ENCODE measurements at regions not wholly inside any gene's neighbourhood (a gene's known extent, or its start where the extent isn't known, plus 50 kb on each side); places are given as distances from the start of the nearest gene placed in this dataset.
"Not testable (repeated sequence)": the region's sequence is repeated elsewhere in the genome, so short reads cannot be mapped to it uniquely, and the experiment has no call there.

DNA sequence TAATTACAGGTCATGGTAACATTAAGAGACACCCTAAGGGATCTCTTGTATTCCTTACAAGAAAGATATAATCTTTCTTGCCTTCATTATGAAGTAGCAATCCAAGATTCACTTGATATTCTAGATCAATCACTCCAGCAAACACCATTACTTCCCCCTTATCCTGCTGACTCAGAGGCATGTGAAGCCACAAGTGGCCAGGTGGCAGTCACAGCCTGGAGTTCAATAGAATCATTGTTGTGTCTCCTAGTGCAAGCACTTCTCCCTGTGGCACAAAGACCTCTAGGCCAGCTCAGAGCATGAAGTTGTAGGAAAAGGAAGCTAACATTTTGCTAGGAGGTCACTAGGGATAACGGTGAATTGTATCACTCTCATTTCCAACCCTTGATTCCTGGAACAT lies 864.3 kb upstream of the ATXN8OS start:
- TF ChIP-seq, protein P1, sequence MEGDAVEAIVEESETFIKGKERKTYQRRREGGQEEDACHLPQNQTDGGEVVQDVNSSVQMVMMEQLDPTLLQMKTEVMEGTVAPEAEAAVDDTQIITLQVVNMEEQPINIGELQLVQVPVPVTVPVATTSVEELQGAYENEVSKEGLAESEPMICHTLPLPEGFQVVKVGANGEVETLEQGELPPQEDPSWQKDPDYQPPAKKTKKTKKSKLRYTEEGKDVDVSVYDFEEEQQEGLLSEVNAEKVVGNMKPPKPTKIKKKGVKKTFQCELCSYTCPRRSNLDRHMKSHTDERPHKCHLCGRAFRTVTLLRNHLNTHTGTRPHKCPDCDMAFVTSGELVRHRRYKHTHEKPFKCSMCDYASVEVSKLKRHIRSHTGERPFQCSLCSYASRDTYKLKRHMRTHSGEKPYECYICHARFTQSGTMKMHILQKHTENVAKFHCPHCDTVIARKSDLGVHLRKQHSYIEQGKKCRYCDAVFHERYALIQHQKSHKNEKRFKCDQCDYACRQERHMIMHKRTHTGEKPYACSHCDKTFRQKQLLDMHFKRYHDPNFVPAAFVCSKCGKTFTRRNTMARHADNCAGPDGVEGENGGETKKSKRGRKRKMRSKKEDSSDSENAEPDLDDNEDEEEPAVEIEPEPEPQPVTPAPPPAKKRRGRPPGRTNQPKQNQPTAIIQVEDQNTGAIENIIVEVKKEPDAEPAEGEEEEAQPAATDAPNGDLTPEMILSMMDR (IDR thresholded peaks at IDR 0.05; ENCODE audit: insufficient read depth, low read depth, low read length) = no peak
- no peak for TF ChIP-seq EZH2 (IDR thresholded peaks at IDR 0.05; ENCODE audit: insufficient read depth, low read length)
- Histone ChIP-seq H3K4me3 (ENCODE audit: insufficient read depth, low read depth, low read length) (no peak overlapping the region), H3K79me2 (ENCODE audit: insufficient read depth, low read length) (no peaks in the 10 kb centered on the region), H3K4me1 (ENCODE audit: insufficient read depth, low read length) (no peaks in the 10 kb centered on the region), H3K27me3 (ENCODE audit: insufficient read depth, low read length) (no peaks in the 10 kb centered on the region), H3K36me3 (ENCODE audit: insufficient read depth, low read length) (no peaks in the 10 kb centered on the region), H4K20me1 (ENCODE audit: insufficient read depth, low read length) (no peaks in the 10 kb centered on the region), H3K4me2 (ENCODE audit: low read length) (no peak overlapping the region), H3K9me3 (ENCODE audit: insufficient read depth, low read depth, low read length) (no peaks in the 10 kb centered on the region), H3K27ac (ENCODE audit: low read depth, low read length) (no peak overlapping the region), H3K9ac (ENCODE audit: low read length) (no peak overlapping the region), H2AFZ (ENCODE audit: low read depth, low read length) (no peak overlapping the region)
- Mint-ChIP-seq H3K4me1 (ENCODE audit: low read depth, unreplicated experiment) (no peaks in the 10 kb centered on the region), H3K36me3 (ENCODE audit: low read depth, unreplicated experiment) (no peaks in the 10 kb centered on the region), H3K4me3 (ENCODE audit: unreplicated experiment) (no peak overlapping the region), H3K27ac (ENCODE audit: unreplicated experiment) (no peak overlapping the region), H3K27me3 (ENCODE audit: low read depth, unreplicated experiment) (no peaks in the 10 kb centered on the region), H3K9me3 (ENCODE audit: unreplicated experiment) (peaks cover 4% of the 10 kb centered on the region)
- DNase-seq (ENCODE audit: low read depth) = no peak
- no peak for FAIRE-seq

DNA sequence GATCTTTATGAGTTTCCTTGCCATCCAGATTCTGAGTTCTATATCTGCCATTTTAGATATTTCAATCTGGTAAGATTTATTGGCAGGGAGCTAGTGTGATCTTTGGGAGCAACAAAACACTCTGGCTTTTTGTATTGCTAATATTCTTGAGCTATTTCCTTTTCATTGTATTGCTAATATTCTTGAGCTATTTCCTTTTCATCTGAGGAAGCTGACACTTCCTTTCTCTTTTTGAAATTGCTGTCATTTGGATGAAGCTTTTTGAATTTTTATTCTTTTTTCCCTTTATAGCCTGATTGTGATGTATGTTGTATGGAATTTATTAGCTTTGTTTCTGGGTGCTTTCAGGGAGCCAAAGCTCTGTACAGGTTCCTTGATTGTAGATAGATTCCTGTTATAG lies 873.5 kb upstream of the ATXN8OS start:
- Mint-ChIP-seq H3K27ac (ENCODE audit: unreplicated experiment) (no peak overlapping the region), H3K4me1 (ENCODE audit: low read depth, unreplicated experiment) (no peaks in the 10 kb centered on the region), H3K36me3 (ENCODE audit: low read depth, unreplicated experiment) (no peaks in the 10 kb centered on the region), H3K9me3 (ENCODE audit: unreplicated experiment) (no peaks in the 10 kb centered on the region), H3K27me3 (ENCODE audit: low read depth, unreplicated experiment) (no peaks in the 10 kb centered on the region), H3K4me3 (ENCODE audit: unreplicated experiment) (no peak overlapping the region)
- FAIRE-seq (no peak), DNase-seq (ENCODE audit: low read depth) (no peak)
- Histone ChIP-seq H4K20me1 (ENCODE audit: insufficient read depth, low read length) (no peaks in the 10 kb centered on the region), H3K27ac (ENCODE audit: low read depth, low read length) (no peak overlapping the region), H3K9me3 (ENCODE audit: insufficient read depth, low read depth, low read length) (peaks cover 4% of the 10 kb centered on the region), H3K27me3 (ENCODE audit: insufficient read depth, low read length) (no peaks in the 10 kb centered on the region), H3K36me3 (ENCODE audit: insufficient read depth, low read length) (no peaks in the 10 kb centered on the region), H3K4me3 (ENCODE audit: insufficient read depth, low read depth, low read length) (no peak overlapping the region), H3K9ac (ENCODE audit: low read length) (no peak overlapping the region), H3K4me2 (ENCODE audit: low read length) (no peak overlapping the region), H3K4me1 (ENCODE audit: insufficient read depth, low read length) (no peaks in the 10 kb centered on the region), H3K79me2 (ENCODE audit: insufficient read depth, low read length) (no peaks in the 10 kb centered on the region), H2AFZ (ENCODE audit: low read depth, low read length) (no peak overlapping the region)
- TF ChIP-seq EZH2 (IDR thresholded peaks at IDR 0.05; ENCODE audit: insufficient read depth, low read length) = no peak
- TF ChIP-seq, protein P1 (IDR thresholded peaks at IDR 0.05; ENCODE audit: insufficient read depth, low read depth, low read length) = no peak

GRCh38 chr13:69226427-69226826 lies 881.2 kb upstream of the ATXN8OS start:
- Histone ChIP-seq H3K4me1 (ENCODE audit: insufficient read depth, low read length) (no peaks in the 10 kb centered on the region), H3K9ac (ENCODE audit: low read length) (no peak overlapping the region), H2AFZ (ENCODE audit: low read depth, low read length) (no peak overlapping the region), H3K4me2 (ENCODE audit: low read length) (no peak overlapping the region), H3K79me2 (ENCODE audit: insufficient read depth, low read length) (no peaks in the 10 kb centered on the region), H3K4me3 (ENCODE audit: insufficient read depth, low read depth, low read length) (no peak overlapping the region), H3K9me3 (ENCODE audit: insufficient read depth, low read depth, low read length) (no peaks in the 10 kb centered on the region), H4K20me1 (ENCODE audit: insufficient read depth, low read length) (no peaks in the 10 kb centered on the region), H3K27me3 (ENCODE audit: insufficient read depth, low read length) (no peaks in the 10 kb centered on the region), H3K36me3 (ENCODE audit: insufficient read depth, low read length) (no peaks in the 10 kb centered on the region), H3K27ac (ENCODE audit: low read depth, low read length) (no peak overlapping the region)
- no peak for TF ChIP-seq EZH2 (IDR thresholded peaks at IDR 0.05; ENCODE audit: insufficient read depth, low read length)
- TF ChIP-seq, protein P1 (IDR thresholded peaks at IDR 0.05; ENCODE audit: insufficient read depth, low read depth, low read length) = no peak
- no peak for DNase-seq (ENCODE audit: low read depth)
- FAIRE-seq = no peak
- no peaks in the 10 kb centered on the region for H3K9me3 Mint-ChIP-seq (ENCODE audit: unreplicated experiment)
- H3K27ac Mint-ChIP-seq (ENCODE audit: unreplicated experiment) = no peak overlapping the region
- H3K27me3 Mint-ChIP-seq (ENCODE audit: low read depth, unreplicated experiment) = no peaks in the 10 kb centered on the region
- H3K4me3 Mint-ChIP-seq (ENCODE audit: unreplicated experiment) = no peak overlapping the region
- no peaks in the 10 kb centered on the region for H3K36me3 Mint-ChIP-seq (ENCODE audit: low read depth, unreplicated experiment)
- no peaks in the 10 kb centered on the region for H3K4me1 Mint-ChIP-seq (ENCODE audit: low read depth, unreplicated experiment)

DNA sequence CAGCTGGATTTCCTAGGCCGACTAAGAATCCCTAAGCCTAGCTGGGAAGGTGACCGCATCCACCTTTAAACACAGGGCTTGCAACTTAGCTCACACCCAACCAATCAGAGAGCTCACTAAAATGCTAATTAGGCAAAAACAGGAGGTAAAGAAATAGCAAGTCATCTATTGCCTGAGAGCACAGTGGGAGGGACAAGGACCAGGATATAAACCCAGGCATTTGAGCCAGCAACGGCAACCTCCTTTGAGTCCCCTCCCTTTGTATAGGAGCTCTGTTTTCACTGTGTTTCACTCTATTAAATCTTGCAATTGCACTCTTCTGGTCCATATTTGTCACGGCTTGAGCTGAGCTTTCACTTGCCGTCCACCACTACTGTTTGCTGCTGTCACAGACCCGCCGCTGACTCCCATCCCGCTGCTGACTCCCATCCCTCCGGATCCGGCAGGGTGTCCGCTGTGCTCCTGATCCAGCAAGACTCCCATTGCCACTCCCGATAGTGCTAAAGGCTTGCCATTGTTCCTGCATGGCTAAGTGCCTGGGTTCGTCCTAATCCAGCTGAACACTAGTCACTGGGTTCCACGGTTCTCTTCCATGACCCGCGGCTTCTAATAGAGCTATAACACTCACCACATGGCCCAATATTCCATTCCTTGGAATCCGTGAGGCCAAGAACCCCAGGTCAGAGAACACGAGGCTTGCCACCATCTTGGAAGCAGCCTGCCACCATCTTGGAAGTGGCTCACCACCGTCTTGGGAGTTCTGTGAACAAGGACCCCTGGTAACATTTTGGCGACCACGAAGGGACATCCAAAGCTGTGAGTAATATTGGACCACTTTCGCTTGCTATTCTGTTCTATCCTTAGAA lies 885.8 kb upstream of the ATXN8OS start:
- not testable (repeated sequence) for H3K9ac ChIP-seq (ENCODE audit: low read length); H2AFZ ChIP-seq (ENCODE audit: low read depth, low read length); H4K20me1 ChIP-seq (ENCODE audit: insufficient read depth, low read length); H3K27ac Mint-ChIP-seq (ENCODE audit: unreplicated experiment); H3K27ac ChIP-seq (ENCODE audit: low read depth, low read length); H3K79me2 ChIP-seq (ENCODE audit: insufficient read depth, low read length); H3K27me3 ChIP-seq (ENCODE audit: insufficient read depth, low read length); H3K9me3 Mint-ChIP-seq (ENCODE audit: unreplicated experiment); H3K4me3 Mint-ChIP-seq (ENCODE audit: unreplicated experiment); H3K36me3 ChIP-seq (ENCODE audit: insufficient read depth, low read length); H3K4me2 ChIP-seq (ENCODE audit: low read length); FAIRE-seq; H3K9me3 ChIP-seq (ENCODE audit: insufficient read depth, low read depth, low read length); H3K27me3 Mint-ChIP-seq (ENCODE audit: low read depth, unreplicated experiment); H3K36me3 Mint-ChIP-seq (ENCODE audit: low read depth, unreplicated experiment); H3K4me1 ChIP-seq (ENCODE audit: insufficient read depth, low read length); H3K4me1 Mint-ChIP-seq (ENCODE audit: low read depth, unreplicated experiment); H3K4me3 ChIP-seq (ENCODE audit: insufficient read depth, low read depth, low read length); DNase-seq (ENCODE audit: low read depth)
